Calu3 (cell line): ENCODE measurements at regions not wholly inside any gene's neighbourhood (a gene's known extent, or its start where the extent isn't known, plus 50 kb on each side); places are given as distances from the start of the nearest gene placed in this dataset.

ENCODE experiments used
- BruUV-seq: library from RNA; stranded (reverse); fragments of 400-500 nt; replicated peaks from 2 replicates; lab custom pipeline; 2021; lab: Mats Ljungman, UMichigan
- CTCF ChIA-PET: fragments of 300-600 bp; sonication (Branson Sonifier 250); formaldehyde crosslinking; loops from one replicate; lab custom pipeline; 2022; ENCODE audit warnings: antibody characterized with exemption; lab: Charles Lee
- DNase-seq: peaks from one replicate; pipeline ENCODE4 v3.0.0; 2022
- H3K27ac Mint-ChIP-seq: one replicate; pipeline ENCODE4 v1.8.0; 2022; ENCODE audit warnings: mixed read lengths; ENCODE audit not compliant: unreplicated experiment
- H3K27me3 Mint-ChIP-seq: one replicate; pipeline ENCODE4 v1.8.0; 2022; ENCODE audit warnings: mixed read lengths; ENCODE audit not compliant: unreplicated experiment
- H3K36me3 Mint-ChIP-seq: one replicate; pipeline ENCODE4 v1.8.0; 2022; ENCODE audit warnings: mild to moderate bottlenecking, moderate library complexity, mixed read lengths; ENCODE audit not compliant: insufficient read depth, unreplicated experiment
- H3K4me1 Mint-ChIP-seq: one replicate; pipeline ENCODE4 v1.8.0; 2022; ENCODE audit warnings: mild to moderate bottlenecking, low read depth, mixed read lengths; ENCODE audit not compliant: unreplicated experiment
- H3K4me3 Mint-ChIP-seq: one replicate; pipeline ENCODE4 v1.8.0; 2022; ENCODE audit warnings: mild to moderate bottlenecking, low read depth, moderate library complexity, mixed read lengths; ENCODE audit not compliant: unreplicated experiment
- H3K9me3 Mint-ChIP-seq: one replicate; pipeline ENCODE4 v1.8.0; 2022; ENCODE audit warnings: low read depth, mixed read lengths; ENCODE audit not compliant: unreplicated experiment
- CTCF ChIP-seq: fragments of 200-600 bp; IDR thresholded peaks from one replicate; pipeline ENCODE4 v1.8.0; 2022; ENCODE audit warnings: antibody characterized with exemption; ENCODE audit not compliant: unreplicated experiment
- intact Hi-C: fragments of 100-400 bp; cut with micrococcal nuclease; formaldehyde crosslinking; loops from one replicate; pipeline ENCODE4 v1.10.0; 2022; ENCODE audit not compliant: unreplicated experiment

- no TSS peak for BruUV-seq
- no peak overlapping the region for H3K27ac Mint-ChIP-seq
- peaks cover 6% of the 10 kb centered on the region for H3K4me1 Mint-ChIP-seq
- no peaks in the 10 kb centered on the region for H3K9me3 Mint-ChIP-seq
- CTCF ChIA-PET, result no interaction called here
- intact Hi-C loops, result no loop called here
- no peak for DNase-seq
- H3K36me3 Mint-ChIP-seq, result peaks cover under 1% of the 10 kb centered on the region
- H3K4me3 Mint-ChIP-seq, result no peak overlapping the region
- H3K27me3 Mint-ChIP-seq, result peaks cover 100% of the 10 kb centered on the region
- TF ChIP-seq CTCF, result no peak
Measured at GRCh38 chr17:77738751-77739531, 219.6 kb upstream of the TNRC6C start.

GRCh38 chr17:77740481-77740880, 218.0 kb upstream of the TNRC6C start:
- H3K4me1 Mint-ChIP-seq, result peaks cover 6% of the 10 kb centered on the region
- no peak for TF ChIP-seq CTCF
- peaks cover 100% of the 10 kb centered on the region for H3K27me3 Mint-ChIP-seq
- CTCF ChIA-PET, result no interaction called here
- H3K36me3 Mint-ChIP-seq, result no peaks in the 10 kb centered on the region
- no peak overlapping the region for H3K27ac Mint-ChIP-seq
- no TSS peak for BruUV-seq
- intact Hi-C loops, result no loop called here
- no peak for DNase-seq
- H3K4me3 Mint-ChIP-seq, result no peak overlapping the region
- H3K9me3 Mint-ChIP-seq, result peaks cover 2% of the 10 kb centered on the region

- DNase-seq, result no peak
- peaks cover 6% of the 10 kb centered on the region for H3K4me1 Mint-ChIP-seq
Measured at GRCh38 chr17:77741109-77741508, 217.4 kb upstream of the TNRC6C start.

GRCh38 chr17:77742579-77742978, 215.9 kb upstream of the TNRC6C start:
- CTCF ChIA-PET, result no interaction called here
- no peak for DNase-seq
- TF ChIP-seq CTCF, result no peak
- Mint-ChIP-seq H3K4me3 (no peak overlapping the region), H3K27me3 (peaks cover 99% of the 10 kb centered on the region), H3K4me1 (peaks cover 6% of the 10 kb centered on the region), H3K27ac (no peak overlapping the region), H3K36me3 (no peaks in the 10 kb centered on the region), H3K9me3 (peaks cover 2% of the 10 kb centered on the region)
- intact Hi-C loops, result no loop called here
- BruUV-seq, result no TSS peak

More at GRCh38 chr17:77741109-77741508, 217.4 kb upstream of the TNRC6C start:
- H3K27me3 Mint-ChIP-seq, result peaks cover 100% of the 10 kb centered on the region
- CTCF ChIA-PET, result no interaction called here
- no peaks in the 10 kb centered on the region for H3K36me3 Mint-ChIP-seq
- TF ChIP-seq CTCF, result no peak
- intact Hi-C loops, result no loop called here
- H3K4me3 Mint-ChIP-seq, result no peak overlapping the region
- H3K9me3 Mint-ChIP-seq, result peaks cover 2% of the 10 kb centered on the region
- BruUV-seq, result no TSS peak
- H3K27ac Mint-ChIP-seq, result no peak overlapping the region
